IMR-90 (cell line): ENCODE measurements at regions not wholly inside any gene's neighbourhood (a gene's known extent, or its start where the extent isn't known, plus 50 kb on each side); places are given as distances from the start of the nearest gene placed in this dataset.

Source experiments
- ATAC-seq: fragments of 200-7000 bp; cut with Tn5 transposase; 2 replicates; pipeline ENCODE4 v1.9.1; 2020; ENCODE audit warnings: low read depth, mild to moderate bottlenecking, moderate library complexity
- BruUV-seq: library from RNA; stranded (reverse); fragments of 400-500 nt; replicated peaks from 2 replicates; lab custom pipeline; 2021; lab: Mats Ljungman, UMichigan
- CTCF ChIA-PET: fragments of 300-600 bp; formaldehyde crosslinking; extraction: SDS; loops from one replicate; lab custom pipeline; 2021; ENCODE audit warnings: antibody characterized with exemption; lab: Yijun Ruan, JAX
- POLR2A ChIA-PET: fragments of 300-600 bp; sonication (Branson Sonifier 250); formaldehyde crosslinking; loops from one replicate; lab custom pipeline; 2022; ENCODE audit warnings: antibody characterized with exemption; ENCODE audit not compliant: unreplicated experiment; lab: Charles Lee
- DNase-seq: peaks from one replicate; pipeline ENCODE4 v3.0.0; 2013
- H2AFZ ChIP-seq: replicated peaks from 2 replicates; pipeline ENCODE3; 2013; ENCODE audit warnings: low read length, mild to moderate bottlenecking; ENCODE audit not compliant: poor library complexity
- H2AK5ac ChIP-seq: 2 replicates; pipeline ENCODE4 v1.6.1; 2013; ENCODE audit warnings: low read depth, low read length, inconsistent platforms
- H2AK9ac ChIP-seq: replicated peaks from 2 replicates; pipeline ENCODE3; 2013; ENCODE audit warnings: mild to moderate bottlenecking, low read depth, low read length, moderate library complexity; ENCODE audit not compliant: poor library complexity
- H2BK120ac ChIP-seq: 2 replicates; pipeline ENCODE4 v1.6.1; 2013; ENCODE audit warnings: low read depth, low read length, inconsistent platforms
- H2BK15ac ChIP-seq: 3 replicates; pipeline ENCODE4 v1.6.1; 2013; ENCODE audit warnings: low read depth, low read length, inconsistent platforms
- H2BK20ac ChIP-seq: 2 replicates; pipeline ENCODE4 v1.6.1; 2013; ENCODE audit warnings: low read depth, mild to moderate bottlenecking, inconsistent platforms, low read length, moderate library complexity
- H2BK5ac ChIP-seq: 2 replicates; pipeline ENCODE4 v1.6.1; 2013; ENCODE audit warnings: mild to moderate bottlenecking, low read depth, low read length, inconsistent platforms; ENCODE audit not compliant: poor library complexity, severe bottlenecking
- H3K14ac ChIP-seq: replicated peaks from 2 replicates; pipeline ENCODE4 v1.6.1; 2013; ENCODE audit warnings: low read depth, low read length, inconsistent platforms
- H3K18ac ChIP-seq: 2 replicates; pipeline ENCODE4 v1.6.1; 2013; ENCODE audit warnings: low read depth, low read length, control low read depth
- H3K23ac ChIP-seq: 2 replicates; pipeline ENCODE4 v1.6.1; 2013; ENCODE audit warnings: low read depth, low read length, inconsistent platforms
- H3K27ac ChIP-seq: 2 replicates; pipeline ENCODE4 v1.5.1; 2013; ENCODE audit warnings: mild to moderate bottlenecking, control low read depth, low read length; ENCODE audit not compliant: insufficient read depth
- H3K27me3 ChIP-seq: 2 replicates; pipeline ENCODE4 v1.6.1; 2013; ENCODE audit warnings: low read length; ENCODE audit not compliant: control insufficient read depth, insufficient read depth
- H3K36me3 ChIP-seq: 2 replicates; pipeline ENCODE4 v1.6.1; 2013; ENCODE audit warnings: low read length, mixed read lengths; ENCODE audit not compliant: control insufficient read depth, insufficient read depth
- H3K4ac ChIP-seq: 2 replicates; pipeline ENCODE4 v1.6.1; 2013; ENCODE audit warnings: low read depth, low read length, inconsistent platforms
- H3K4me1 ChIP-seq: 2 replicates; pipeline ENCODE4 v1.6.1; 2013; ENCODE audit warnings: low read length, mixed read lengths; ENCODE audit not compliant: control insufficient read depth, insufficient read depth
- H3K4me2 ChIP-seq: 2 replicates; pipeline ENCODE4 v1.6.1; 2013; ENCODE audit warnings: low read depth, mild to moderate bottlenecking, control low read depth, low read length, moderate library complexity
- H3K4me3 ChIP-seq: 2 replicates; pipeline ENCODE4 v1.5.1; 2013; ENCODE audit warnings: low read depth, mild to moderate bottlenecking, control low read depth, low read length, moderate library complexity; ENCODE audit not compliant: insufficient read depth
- H3K56ac ChIP-seq: 2 replicates; pipeline ENCODE4 v1.6.1; 2013; ENCODE audit warnings: low read length, inconsistent platforms; ENCODE audit not compliant: insufficient read depth; ENCODE audit errors: extremely low read depth
- H3K79me1 ChIP-seq, 2 experiments: 2 replicates each; pipeline ENCODE4 v1.6.1; 2013; ENCODE audit warnings: low read length in 2 of 2, inconsistent platforms in 1 of 2, low read depth in 1 of 2
- H3K9ac ChIP-seq: 2 replicates; pipeline ENCODE4 v1.6.1; 2013; ENCODE audit warnings: low read depth, low read length, control low read depth
- H3K9me1 ChIP-seq: 2 replicates; pipeline ENCODE4 v1.6.1; 2013; ENCODE audit warnings: low read length, inconsistent platforms; ENCODE audit not compliant: insufficient read depth
- H3K9me3 ChIP-seq: 2 replicates; pipeline ENCODE4 v1.6.1; 2013; ENCODE audit warnings: low read length; ENCODE audit not compliant: control insufficient read depth, insufficient read depth
- H4K20me1 ChIP-seq: 2 replicates; pipeline ENCODE4 v1.6.1; 2013; ENCODE audit warnings: low read length, inconsistent platforms; ENCODE audit not compliant: insufficient read depth
- H4K5ac ChIP-seq: 2 replicates; pipeline ENCODE4 v1.6.1; 2013; ENCODE audit warnings: mild to moderate bottlenecking, low read depth, low read length, control low read depth
- H4K8ac ChIP-seq, 2 experiments: 2 replicates each; pipeline ENCODE4 v1.6.1; 2013; ENCODE audit warnings: low read depth in 2 of 2, low read length in 2 of 2, control low read depth in 1 of 2, inconsistent platforms in 1 of 2
- H4K91ac ChIP-seq: 2 replicates; pipeline ENCODE4 v1.6.1; 2013; ENCODE audit warnings: low read depth, low read length, inconsistent platforms; ENCODE audit not compliant: insufficient read depth
- BHLHE40 ChIP-seq: fragments of 150-350 bp; IDR thresholded peaks from 2 replicates; pipeline ENCODE4 v1.6.1; 2016; ENCODE audit warnings: mild to moderate bottlenecking, low read depth, low read length
- CEBPB ChIP-seq: IDR thresholded peaks from 2 replicates; pipeline ENCODE4 v1.6.1; 2012; ENCODE audit warnings: low read depth, low read length, improper control_type of control experiment
- FOS ChIP-seq: fragments of 150-350 bp; IDR thresholded peaks from 2 replicates; pipeline ENCODE4 v1.6.1; 2016; ENCODE audit warnings: low read depth, low read length
- MAFK ChIP-seq: IDR thresholded peaks from 2 replicates; pipeline ENCODE4 v1.6.1; 2012; ENCODE audit warnings: low read depth, low read length, improper control_type of control experiment
- MAZ ChIP-seq: IDR thresholded peaks from 2 replicates; pipeline ENCODE4 v1.6.1; 2012; ENCODE audit warnings: low read depth, mild to moderate bottlenecking, low read length, improper control_type of control experiment, moderate library complexity, borderline replicate concordance
- NFE2L2 ChIP-seq: fragments of 150-350 bp; IDR thresholded peaks from 2 replicates; pipeline ENCODE4 v1.6.1; 2016; ENCODE audit warnings: low read depth, mild to moderate bottlenecking, low read length
- POLR2A ChIP-seq: IDR thresholded peaks from 2 replicates; pipeline ENCODE4 v1.6.1; 2012; ENCODE audit warnings: mild to moderate bottlenecking, low read depth, low read length
- RAD21 ChIP-seq: IDR thresholded peaks from 2 replicates; pipeline ENCODE4 v1.6.1; 2012; ENCODE audit warnings: low read length, improper control_type of control experiment
- RFX5 ChIP-seq: IDR thresholded peaks from 2 replicates; pipeline ENCODE4 v1.8.0; 2012; ENCODE audit warnings: low read depth, mild to moderate bottlenecking, low read length, moderate library complexity
- SMC3 ChIP-seq: fragments of 150-350 bp; IDR thresholded peaks from 2 replicates; pipeline ENCODE4 v1.6.1; 2016; ENCODE audit warnings: low read depth, mild to moderate bottlenecking, antibody characterized with exemption, low read length, moderate library complexity
- WGBS, 2 experiments: methylation state at CpG; one replicate each; pipeline versions ENCODE4 v1.1.5 to v1.1.7; 2013; ENCODE audit warnings: missing lambda C conversion rate in 2 of 2; ENCODE audit not compliant: insufficient read length in 1 of 2; ENCODE audit errors: extremely low coverage in 2 of 2; 5-methylcytosine and 5-hydroxymethylcytosine counted together
- dilution Hi-C: fragments of 300-500 bp; cut with HindIII; formaldehyde crosslinking; loops from one replicate; pipeline ENCODE4 v1.14.3; 2018; ENCODE audit warnings: low sequenced_read_pairs; ENCODE audit not compliant: unreplicated experiment
- in situ Hi-C: fragments of 300-500 bp; cut with MboI; formaldehyde crosslinking; loops from 3 replicates; pipeline ENCODE4 v1.14.3; 2019; ENCODE audit warnings: low sequenced_read_pairs, inconsistent platforms, mixed read lengths
- intact Hi-C: fragments of 100-400 bp; cut with micrococcal nuclease; formaldehyde crosslinking; loops from 2 replicates; pipeline ENCODE4 v1.10.0; 2022
- TF ChIP-seq, protein P1 (sequence below): fragments of 150-350 bp; IDR thresholded peaks from 2 replicates; pipeline ENCODE4 v1.6.1; 2016; ENCODE audit warnings: low read depth, mild to moderate bottlenecking, low read length, moderate library complexity, borderline replicate concordance
- TF ChIP-seq, protein P2 (sequence below): fragments of 150-350 bp; IDR thresholded peaks from 2 replicates; pipeline ENCODE4 v1.6.1; 2017; ENCODE audit warnings: mild to moderate bottlenecking, antibody characterized with exemption, low read length, low read depth

DNA sequence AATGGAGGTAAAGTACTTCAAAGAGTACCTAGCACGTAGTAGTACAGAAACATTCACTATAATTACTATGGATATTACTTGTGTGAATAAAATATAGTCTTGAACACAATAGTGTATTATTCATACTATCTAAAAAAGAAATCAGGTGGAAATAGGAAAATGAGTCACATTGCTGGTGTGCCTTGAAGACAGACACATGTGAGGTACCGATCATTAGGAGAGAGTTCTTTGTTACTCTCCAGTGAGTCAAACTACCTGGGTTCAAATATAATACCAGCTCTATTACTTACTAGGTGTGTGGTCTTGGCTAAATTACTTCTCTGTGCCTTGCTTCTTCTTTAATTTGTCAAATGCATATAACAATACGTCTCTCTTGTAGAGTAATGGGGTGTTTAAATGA is 50.8 kb upstream of the BEND6 start:
- POLR2A ChIA-PET: no interaction called here
- DNase-seq: no peak
- Histone ChIP-seq H4K5ac (no peak overlapping the region), H4K8ac (peak overlapping the region in 1 of 2 experiments; percentile 43; a peak in 1 of 4 replicates), H3K18ac (no peak overlapping the region), H2AFZ (no peak overlapping the region), H3K4me1 (peaks cover 19% of the 10 kb centered on the region), H3K23ac (no peak overlapping the region), H2BK20ac (0 out of 2 replicates have a peak overlapping the region, but pooled peaks have one; percentile 49), H4K20me1 (no peaks in the 10 kb centered on the region), H3K4me3 (no peak overlapping the region), H2BK120ac (no peak overlapping the region), H2BK5ac (no peak overlapping the region), H3K14ac (no peak overlapping the region), H4K91ac (no peak overlapping the region), H2AK9ac (no peak overlapping the region), H2AK5ac (no peak overlapping the region), H2BK15ac (no peak overlapping the region), H3K9me3 (no peaks in the 10 kb centered on the region), H3K79me1 (peaks cover 13 to 51% of the 10 kb centered on the region in 2 experiments), H3K56ac (no peak overlapping the region), H3K9me1 (peaks cover 8% of the 10 kb centered on the region; the same call in 1 of the 2 replicates), H3K4ac (no peak overlapping the region), H3K36me3 (peaks cover 5% of the 10 kb centered on the region; the same call in 1 of the 2 replicates), H3K4me2 (no peak overlapping the region), H3K27ac (no peak overlapping the region), H3K9ac (no peak overlapping the region), H3K27me3 (no peaks in the 10 kb centered on the region)
- TF ChIP-seq BHLHE40 (no peak), SMC3 (no peak), CEBPB (no peak), POLR2A (no peak), RFX5 (no peak), MAZ (no peak), MAFK (no peak), NFE2L2 (no peak), RAD21 (no peak), FOS (no peak)
- TF ChIP-seq, protein P1, sequence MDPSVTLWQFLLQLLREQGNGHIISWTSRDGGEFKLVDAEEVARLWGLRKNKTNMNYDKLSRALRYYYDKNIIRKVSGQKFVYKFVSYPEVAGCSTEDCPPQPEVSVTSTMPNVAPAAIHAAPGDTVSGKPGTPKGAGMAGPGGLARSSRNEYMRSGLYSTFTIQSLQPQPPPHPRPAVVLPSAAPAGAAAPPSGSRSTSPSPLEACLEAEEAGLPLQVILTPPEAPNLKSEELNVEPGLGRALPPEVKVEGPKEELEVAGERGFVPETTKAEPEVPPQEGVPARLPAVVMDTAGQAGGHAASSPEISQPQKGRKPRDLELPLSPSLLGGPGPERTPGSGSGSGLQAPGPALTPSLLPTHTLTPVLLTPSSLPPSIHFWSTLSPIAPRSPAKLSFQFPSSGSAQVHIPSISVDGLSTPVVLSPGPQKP: no peak
- TF ChIP-seq, protein P2, sequence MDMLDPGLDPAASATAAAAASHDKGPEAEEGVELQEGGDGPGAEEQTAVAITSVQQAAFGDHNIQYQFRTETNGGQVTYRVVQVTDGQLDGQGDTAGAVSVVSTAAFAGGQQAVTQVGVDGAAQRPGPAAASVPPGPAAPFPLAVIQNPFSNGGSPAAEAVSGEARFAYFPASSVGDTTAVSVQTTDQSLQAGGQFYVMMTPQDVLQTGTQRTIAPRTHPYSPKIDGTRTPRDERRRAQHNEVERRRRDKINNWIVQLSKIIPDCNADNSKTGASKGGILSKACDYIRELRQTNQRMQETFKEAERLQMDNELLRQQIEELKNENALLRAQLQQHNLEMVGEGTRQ: no peak
- CTCF ChIA-PET: interaction anchor here (0.5 to 2.3 kb wide), 14 partner anchors 8 to 410 kb away, joined by 3 to 13 read pairs (median 4); partner anchors contain the start of gene BEND6
- no TSS peak for BruUV-seq
- WGBS, 2 experiments: no CpG with 5 or more reads among the region's 3 CpGs
- intact Hi-C loops (loop anchor here (1.0 to 5.0 kb wide), 5 partner anchors 51 to 412 kb away; partner anchors contain the start of genes BAG2 and BEND6), in situ Hi-C loops (loop anchor here (10.0 kb wide), 1 partner anchor 281 kb away; no protein-coding TSS in a partner anchor), dilution Hi-C loops (no loop called here)
- no peak for ATAC-seq
